ENCODE measurements at regions not wholly inside any gene's neighbourhood (a gene's known extent, or its start where the extent isn't known, plus 50 kb on each side); places are given as distances from the start of the nearest gene placed in this dataset.

DNA sequence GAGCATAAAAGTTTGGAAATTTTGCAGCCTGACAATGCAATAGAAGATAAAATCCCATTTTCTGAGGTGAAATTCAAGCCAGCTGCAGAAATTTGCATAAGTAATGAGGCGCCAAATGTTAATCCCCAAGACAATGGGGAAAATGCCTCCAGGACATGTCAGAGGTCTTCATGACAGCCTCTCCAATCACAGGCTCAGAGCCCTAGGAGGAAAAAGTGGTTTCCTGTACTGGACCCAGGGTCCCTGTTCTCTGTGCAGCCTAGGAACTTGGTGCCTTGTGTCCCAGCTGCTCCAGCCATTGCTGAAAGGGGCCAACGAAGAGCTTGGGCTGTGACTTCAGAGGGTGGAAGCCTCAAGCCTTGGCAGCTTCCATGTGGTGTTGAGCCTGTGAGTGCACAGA lies 1218.1 kb downstream of the GALC start:
- H3K27me3 Mint-ChIP-seq (ENCODE audit: insufficient read depth): no peaks in the 10 kb centered on the region; the same call in 1 of the 2 replicates
- TF ChIP-seq, protein P1, sequence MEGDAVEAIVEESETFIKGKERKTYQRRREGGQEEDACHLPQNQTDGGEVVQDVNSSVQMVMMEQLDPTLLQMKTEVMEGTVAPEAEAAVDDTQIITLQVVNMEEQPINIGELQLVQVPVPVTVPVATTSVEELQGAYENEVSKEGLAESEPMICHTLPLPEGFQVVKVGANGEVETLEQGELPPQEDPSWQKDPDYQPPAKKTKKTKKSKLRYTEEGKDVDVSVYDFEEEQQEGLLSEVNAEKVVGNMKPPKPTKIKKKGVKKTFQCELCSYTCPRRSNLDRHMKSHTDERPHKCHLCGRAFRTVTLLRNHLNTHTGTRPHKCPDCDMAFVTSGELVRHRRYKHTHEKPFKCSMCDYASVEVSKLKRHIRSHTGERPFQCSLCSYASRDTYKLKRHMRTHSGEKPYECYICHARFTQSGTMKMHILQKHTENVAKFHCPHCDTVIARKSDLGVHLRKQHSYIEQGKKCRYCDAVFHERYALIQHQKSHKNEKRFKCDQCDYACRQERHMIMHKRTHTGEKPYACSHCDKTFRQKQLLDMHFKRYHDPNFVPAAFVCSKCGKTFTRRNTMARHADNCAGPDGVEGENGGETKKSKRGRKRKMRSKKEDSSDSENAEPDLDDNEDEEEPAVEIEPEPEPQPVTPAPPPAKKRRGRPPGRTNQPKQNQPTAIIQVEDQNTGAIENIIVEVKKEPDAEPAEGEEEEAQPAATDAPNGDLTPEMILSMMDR (IDR thresholded peaks at IDR 0.05): no peak
- no peak overlapping the region for H3K27ac Mint-ChIP-seq
- peaks cover 11% of the 10 kb centered on the region; the same call in 1 of the 2 replicates for H3K9me3 Mint-ChIP-seq
- H3K4me3 Mint-ChIP-seq: no peak overlapping the region
- H3K4me1 Mint-ChIP-seq (ENCODE audit: low read depth): peaks cover 27% of the 10 kb centered on the region
- H3K36me3 Mint-ChIP-seq (ENCODE audit: low read depth): peaks cover 16% of the 10 kb centered on the region
- no peak for DNase-seq

DNA sequence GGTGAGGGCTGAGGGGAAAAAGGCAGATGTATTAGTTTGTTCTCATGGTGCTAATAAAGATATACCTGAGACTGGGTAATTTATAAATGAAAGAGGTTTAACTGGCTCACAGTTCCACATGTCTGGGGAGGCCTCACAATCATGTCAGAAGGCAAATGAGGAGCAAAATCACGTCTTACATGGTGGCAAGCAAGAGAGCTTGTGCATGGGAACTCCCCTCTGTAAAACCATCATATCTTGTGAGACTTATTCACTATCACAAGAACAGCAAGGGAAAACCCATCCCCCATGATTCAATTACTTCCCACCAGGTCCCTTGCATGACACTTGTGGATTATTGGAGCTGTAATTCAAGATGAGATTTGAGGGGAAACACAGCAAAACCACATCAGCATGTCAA lies 1220.9 kb downstream of the GALC start:
- H3K4me3 Mint-ChIP-seq: no peak overlapping the region
- H3K9me3 Mint-ChIP-seq: peaks cover 11% of the 10 kb centered on the region; the same call in 1 of the 2 replicates
- peaks cover 11% of the 10 kb centered on the region for H3K36me3 Mint-ChIP-seq (ENCODE audit: low read depth)
- H3K27ac Mint-ChIP-seq: no peak overlapping the region
- TF ChIP-seq, protein P1 (IDR thresholded peaks at IDR 0.05): no peak
- DNase-seq: no peak
- peaks cover 4% of the 10 kb centered on the region; the same call in 1 of the 2 replicates for H3K4me1 Mint-ChIP-seq (ENCODE audit: low read depth)
- H3K27me3 Mint-ChIP-seq (ENCODE audit: insufficient read depth): no peaks in the 10 kb centered on the region

DNA sequence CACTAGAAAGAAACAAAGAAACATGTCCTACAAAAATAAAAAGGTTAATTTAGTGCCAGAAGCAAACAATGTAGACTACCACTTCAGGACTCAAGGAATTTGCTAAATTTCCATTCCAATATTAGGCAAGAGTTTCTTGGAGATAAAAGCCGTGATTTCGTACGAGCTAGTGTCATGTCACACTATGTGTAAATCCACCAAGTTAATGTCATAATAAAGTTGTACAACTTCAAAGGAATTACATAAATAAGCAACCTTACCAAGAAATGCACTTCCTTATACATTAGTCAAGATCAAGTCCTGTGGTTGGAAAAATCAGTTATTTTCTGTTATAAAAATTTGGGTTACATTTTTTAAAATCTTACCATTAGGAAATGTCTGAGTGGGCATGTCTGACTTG lies 1222.8 kb downstream of the GALC start:
- TF ChIP-seq, protein P1 (IDR thresholded peaks at IDR 0.05): no peak
- Mint-ChIP-seq H3K4me1 (ENCODE audit: low read depth) (no peaks in the 10 kb centered on the region), H3K27me3 (ENCODE audit: insufficient read depth) (no peaks in the 10 kb centered on the region), H3K36me3 (ENCODE audit: low read depth) (no peaks in the 10 kb centered on the region; the same call in 1 of the 2 replicates), H3K4me3 (no peak overlapping the region), H3K27ac (no peak overlapping the region), H3K9me3 (peaks cover 4% of the 10 kb centered on the region; the same call in 1 of the 2 replicates)
- DNase-seq: no peak

DNA sequence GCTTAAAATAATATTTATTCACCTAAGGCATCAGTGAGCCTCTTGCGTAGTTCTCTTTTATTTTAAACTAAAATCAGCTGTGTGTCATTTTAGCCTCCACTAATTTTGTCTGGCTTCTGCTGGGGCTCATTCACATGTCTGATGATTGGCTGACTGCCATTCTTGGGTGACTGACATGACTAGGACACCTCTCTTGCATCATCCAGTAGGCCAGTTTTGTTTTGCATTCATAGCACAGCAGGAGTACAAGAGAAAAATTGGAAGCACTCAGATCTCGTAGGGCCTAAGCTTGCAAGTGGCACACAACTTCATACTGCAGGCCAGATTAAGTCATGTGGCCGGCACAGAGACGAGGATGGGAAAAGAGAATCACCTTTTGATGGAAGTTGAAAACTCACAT lies 1226.5 kb downstream of the GALC start:
- no peak for DNase-seq
- Mint-ChIP-seq H3K9me3 (peaks cover under 1% of the 10 kb centered on the region; the same call in 1 of the 2 replicates), H3K27me3 (ENCODE audit: insufficient read depth) (no peaks in the 10 kb centered on the region), H3K4me1 (ENCODE audit: low read depth) (no peaks in the 10 kb centered on the region), H3K36me3 (ENCODE audit: low read depth) (no peaks in the 10 kb centered on the region), H3K27ac (no peak overlapping the region), H3K4me3 (no peak overlapping the region)
- TF ChIP-seq, protein P1 (IDR thresholded peaks at IDR 0.05): no peak

DNA sequence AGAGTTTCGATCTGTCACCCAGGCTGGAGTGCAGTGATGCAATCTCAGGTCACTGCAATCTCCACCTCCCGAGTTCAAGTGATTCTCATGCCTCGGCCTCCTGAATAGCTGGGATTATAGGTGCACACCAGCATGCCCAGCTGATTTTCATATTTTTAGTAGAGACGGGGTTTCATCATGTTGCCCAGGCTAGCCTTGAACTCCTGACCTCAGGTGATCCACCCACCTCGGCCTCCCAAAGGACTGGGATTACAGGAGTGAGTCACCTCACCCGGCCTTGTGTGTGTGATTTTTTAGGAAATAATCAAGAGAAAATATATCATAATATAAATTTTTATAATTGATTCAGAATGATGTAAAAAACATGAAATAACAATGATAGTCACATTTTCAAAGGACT lies 1231.4 kb downstream of the GALC start:
- Mint-ChIP-seq H3K4me1 (ENCODE audit: low read depth) (no peaks in the 10 kb centered on the region), H3K9me3 (no peaks in the 10 kb centered on the region; the same call in 1 of the 2 replicates), H3K36me3 (ENCODE audit: low read depth) (no peaks in the 10 kb centered on the region), H3K4me3 (no peak overlapping the region), H3K27me3 (ENCODE audit: insufficient read depth) (peaks cover 2% of the 10 kb centered on the region; the same call in 1 of the 2 replicates), H3K27ac (no peak overlapping the region)
- TF ChIP-seq, protein P1 (IDR thresholded peaks at IDR 0.05): no peak
- no peak for DNase-seq
